ENCODE measurements at regions not wholly inside any gene's neighbourhood (a gene's known extent, or its start where the extent isn't known, plus 50 kb on each side); places are given as distances from the start of the nearest gene placed in this dataset.

- H3K4me1 Mint-ChIP-seq, result peaks cover 20% of the 10 kb centered on the region
- Histone ChIP-seq H3K9ac (ENCODE audit: extremely low read depth, low read length, poor library complexity, severe bottlenecking) (no peak overlapping the region), H3K9me3 (ENCODE audit: control insufficient read depth, low read length) (no peaks in the 10 kb centered on the region), H3K27ac (ENCODE audit: low read depth, low read length) (no peak overlapping the region), H3K4me3 (ENCODE audit: low read length) (no peak overlapping the region), H3K27me3 (ENCODE audit: control insufficient read depth, insufficient read depth, low read length, poor library complexity, severe bottlenecking) (no peaks in the 10 kb centered on the region), H3K36me3 (ENCODE audit: control insufficient read depth, insufficient read depth, low read length) (peaks cover 18% of the 10 kb centered on the region), H3K4me1 (ENCODE audit: control insufficient read depth, insufficient read depth, low read length) (peaks cover 8% of the 10 kb centered on the region)
- no peak for DNase-seq
- no peak overlapping the region for H3K27ac Mint-ChIP-seq
- H3K36me3 Mint-ChIP-seq (ENCODE audit: low read depth), result peaks cover 12% of the 10 kb centered on the region
- peaks cover 2% of the 10 kb centered on the region for H3K27me3 Mint-ChIP-seq (ENCODE audit: insufficient read depth)
- no peak overlapping the region for H3K4me3 Mint-ChIP-seq
- WGBS, 2 experiments (ENCODE audit: insufficient coverage in 1 of 2, insufficient read length in 1 of 2), result 90 to 91% methylated on average over 2 of the region's 2 CpGs
- TF ChIP-seq, protein P1, sequence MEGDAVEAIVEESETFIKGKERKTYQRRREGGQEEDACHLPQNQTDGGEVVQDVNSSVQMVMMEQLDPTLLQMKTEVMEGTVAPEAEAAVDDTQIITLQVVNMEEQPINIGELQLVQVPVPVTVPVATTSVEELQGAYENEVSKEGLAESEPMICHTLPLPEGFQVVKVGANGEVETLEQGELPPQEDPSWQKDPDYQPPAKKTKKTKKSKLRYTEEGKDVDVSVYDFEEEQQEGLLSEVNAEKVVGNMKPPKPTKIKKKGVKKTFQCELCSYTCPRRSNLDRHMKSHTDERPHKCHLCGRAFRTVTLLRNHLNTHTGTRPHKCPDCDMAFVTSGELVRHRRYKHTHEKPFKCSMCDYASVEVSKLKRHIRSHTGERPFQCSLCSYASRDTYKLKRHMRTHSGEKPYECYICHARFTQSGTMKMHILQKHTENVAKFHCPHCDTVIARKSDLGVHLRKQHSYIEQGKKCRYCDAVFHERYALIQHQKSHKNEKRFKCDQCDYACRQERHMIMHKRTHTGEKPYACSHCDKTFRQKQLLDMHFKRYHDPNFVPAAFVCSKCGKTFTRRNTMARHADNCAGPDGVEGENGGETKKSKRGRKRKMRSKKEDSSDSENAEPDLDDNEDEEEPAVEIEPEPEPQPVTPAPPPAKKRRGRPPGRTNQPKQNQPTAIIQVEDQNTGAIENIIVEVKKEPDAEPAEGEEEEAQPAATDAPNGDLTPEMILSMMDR (conservative IDR thresholded peaks at IDR 0.05), result no peak
- no peaks in the 10 kb centered on the region for H3K9me3 Mint-ChIP-seq
Measured at GRCh38 chr10:94172332-94172731, 178.6 kb downstream of the PLCE1 start.

DNA sequence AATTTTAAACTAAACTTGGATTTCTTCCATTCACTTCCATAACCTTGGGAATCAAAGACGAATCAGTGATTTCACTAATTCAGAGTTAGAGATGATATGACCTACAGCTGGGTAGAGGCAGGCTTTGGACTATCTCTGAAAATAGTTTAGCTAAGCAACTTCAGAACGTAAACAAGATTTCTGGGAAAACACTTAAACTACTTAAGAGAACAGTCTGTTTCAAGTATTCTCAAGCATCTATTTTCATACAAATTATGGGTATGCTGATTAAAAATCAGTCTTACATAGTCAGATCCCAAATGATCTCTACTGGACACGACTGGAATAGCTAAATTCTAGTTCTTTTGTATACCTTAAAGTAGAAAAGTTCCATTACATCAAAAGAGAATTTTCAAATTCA is 179.9 kb downstream of the PLCE1 start:
- H3K4me3 ChIP-seq (ENCODE audit: low read length), result no peak overlapping the region
- H3K9me3 ChIP-seq (ENCODE audit: control insufficient read depth, low read length), result no peaks in the 10 kb centered on the region
- H3K4me1 Mint-ChIP-seq, result peaks cover 20% of the 10 kb centered on the region
- TF ChIP-seq, protein P1 (conservative IDR thresholded peaks at IDR 0.05), result no peak
- peaks cover 12% of the 10 kb centered on the region for H3K36me3 Mint-ChIP-seq (ENCODE audit: low read depth)
- no peak overlapping the region for H3K27ac ChIP-seq (ENCODE audit: low read depth, low read length)
- DNase-seq, result no peak
- H3K27ac Mint-ChIP-seq, result no peak overlapping the region
- peaks cover 5% of the 10 kb centered on the region for H3K27me3 Mint-ChIP-seq (ENCODE audit: insufficient read depth)
- no peak overlapping the region for H3K9ac ChIP-seq (ENCODE audit: extremely low read depth, low read length, poor library complexity, severe bottlenecking)
- H3K36me3 ChIP-seq (ENCODE audit: control insufficient read depth, insufficient read depth, low read length), result peaks cover 18% of the 10 kb centered on the region
- H3K27me3 ChIP-seq (ENCODE audit: control insufficient read depth, insufficient read depth, low read length, poor library complexity, severe bottlenecking), result no peaks in the 10 kb centered on the region
- WGBS, 2 experiments (ENCODE audit: insufficient coverage in 1 of 2, insufficient read length in 1 of 2), result 89 to 100% methylated on average over 1 to 3 of the region's 3 CpGs
- peaks cover 8% of the 10 kb centered on the region for H3K4me1 ChIP-seq (ENCODE audit: control insufficient read depth, insufficient read depth, low read length)
- no peaks in the 10 kb centered on the region for H3K9me3 Mint-ChIP-seq
- H3K4me3 Mint-ChIP-seq, result no peak overlapping the region

DNA sequence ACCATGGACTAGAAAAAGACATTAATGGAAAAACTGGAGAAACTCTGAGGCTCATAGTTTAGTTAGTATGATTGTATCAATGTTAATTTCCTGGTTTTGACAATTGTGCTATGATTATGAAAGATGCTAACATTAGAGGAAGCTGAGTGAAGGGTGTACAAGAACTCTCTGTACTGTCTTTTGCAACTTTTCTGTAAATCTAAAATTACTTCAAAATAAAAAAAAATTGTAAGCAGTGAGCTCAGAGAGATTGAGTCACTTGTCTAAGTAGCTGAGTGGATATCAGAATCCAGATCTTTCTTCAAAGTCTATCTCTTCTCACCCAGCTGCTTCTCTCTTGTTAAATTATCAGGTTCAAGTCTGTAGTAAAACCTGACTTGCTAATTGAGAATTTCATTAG is 181.1 kb downstream of the PLCE1 start:
- Histone ChIP-seq H3K9ac (ENCODE audit: extremely low read depth, low read length, poor library complexity, severe bottlenecking) (no peak overlapping the region), H3K36me3 (ENCODE audit: control insufficient read depth, insufficient read depth, low read length) (peaks cover 18% of the 10 kb centered on the region), H3K27ac (ENCODE audit: low read depth, low read length) (no peak overlapping the region), H3K9me3 (ENCODE audit: control insufficient read depth, low read length) (no peaks in the 10 kb centered on the region), H3K27me3 (ENCODE audit: control insufficient read depth, insufficient read depth, low read length, poor library complexity, severe bottlenecking) (no peaks in the 10 kb centered on the region), H3K4me3 (ENCODE audit: low read length) (no peak overlapping the region), H3K4me1 (ENCODE audit: control insufficient read depth, insufficient read depth, low read length) (peaks cover 4% of the 10 kb centered on the region)
- Mint-ChIP-seq H3K4me3 (no peak overlapping the region), H3K9me3 (no peaks in the 10 kb centered on the region), H3K36me3 (ENCODE audit: low read depth) (peaks cover 12% of the 10 kb centered on the region), H3K27ac (no peak overlapping the region), H3K4me1 (peaks cover 12% of the 10 kb centered on the region), H3K27me3 (ENCODE audit: insufficient read depth) (peaks cover 5% of the 10 kb centered on the region)
- no peak for DNase-seq
- TF ChIP-seq, protein P1 (conservative IDR thresholded peaks at IDR 0.05), result no peak
